Adrenal gland (tissue), 9 donors: ENCODE measurements at regions not wholly inside any gene's neighbourhood (a gene's known extent, or its start where the extent isn't known, plus 50 kb on each side); places are given as distances from the start of the nearest gene placed in this dataset.

ENCODE experiments used
- DNase-seq, 7 donors: peaks; one replicate each; pipeline ENCODE4 v3.0.0-alpha.2; 2019 to 2020
- H3K27ac ChIP-seq, 5 donors: fragments of 200-600 bp; sonication (generic) in 4 of 5; 1 replicate in 3 of 5; 2 replicates in 2 of 5; pipeline versions ENCODE4 v1.5.1 to v1.8.0; 2016 to 2020; ENCODE audit warnings: mild to moderate bottlenecking in 1 of 5
- H3K27me3 ChIP-seq: fragments of 200-600 bp; 2 replicates; pipeline ENCODE4 v1.8.0; 2021
- H3K36me3 ChIP-seq, 2 donors: fragments of 200-600 bp; replicated peaks in 1 of 2; 1 replicate in 1 of 2; 2 replicates in 1 of 2; pipeline versions ENCODE4 v1.5.1 to v1.8.0; 2018 to 2022
- H3K4me1 ChIP-seq, 2 donors: fragments of 200-600 bp; replicated peaks in 1 of 2; 1 replicate in 1 of 2; 2 replicates in 1 of 2; pipeline versions ENCODE4 v1.5.1 to v1.8.0; 2018 to 2021
- H3K4me3 ChIP-seq, 4 donors: fragments of 200-600 bp; sonication (generic) in 3 of 4; one replicate each; pipeline ENCODE4 v1.5.1; 2016 to 2018
- H3K9me3 ChIP-seq, 3 donors: fragments of 200-600 bp; sonication (generic) in 1 of 3; replicated peaks in 1 of 3; 1 replicate in 2 of 3; 2 replicates in 1 of 3; pipeline versions ENCODE4 v1.5.1 to v1.8.0; 2016 to 2021
- CTCF ChIP-seq, 6 experiments: fragments of 450-650 bp in 4 of 6; fragments of 200-600 bp in 2 of 6; sonication (generic) in 1 of 6; IDR thresholded peaks; 1 replicate in 5 of 6; 2 replicates in 1 of 6; pipeline versions ENCODE4 v1.5.1 to v1.8.0; 2016 to 2021; ENCODE audit warnings: antibody characterized with exemption in 6 of 6, mild to moderate bottlenecking in 2 of 6, moderate library complexity in 1 of 6
- POLR2A ChIP-seq, 2 donors: fragments of 450-650 bp; IDR thresholded peaks; one replicate each; pipeline ENCODE4 v1.6.1; 2017; ENCODE audit warnings: antibody characterized with exemption in 2 of 2, mild to moderate bottlenecking in 2 of 2, moderate library complexity in 1 of 2
- WGBS, 4 donors: extraction: QIAGEN DNeasy Blood & Tissue Kit in 2 of 4; methylation state at CpG; one replicate each; pipeline versions ENCODE4 v1.1.5 to v1.1.7; 2013 to 2017; 5-methylcytosine and 5-hydroxymethylcytosine counted together
- intact Hi-C, 2 donors: fragments of 100-400 bp; cut with DNase I; formaldehyde crosslinking; loops; one replicate each; pipeline versions ENCODE4 v1.14.1 to v1.15.0; 2022 to 2023
- small RNA-seq, 2 donors: library from RNA; depleted of rRNA; stranded (forward); fragments of <200 nt; gene quantifications; one replicate each; pipeline ENCODE3, GENCODE V24; 2016
- donor health status: healthy with polysubstance abuse.
- donor health status: Bipolar disorder and iron deficiency.
- donor health status: DM: yes; HTN: yes; CAD: no.
- donor health status: DM: no; HTN: no; CAD: no.
- donor health status: DM: no; HTN: no; CAD: no.

DNA sequence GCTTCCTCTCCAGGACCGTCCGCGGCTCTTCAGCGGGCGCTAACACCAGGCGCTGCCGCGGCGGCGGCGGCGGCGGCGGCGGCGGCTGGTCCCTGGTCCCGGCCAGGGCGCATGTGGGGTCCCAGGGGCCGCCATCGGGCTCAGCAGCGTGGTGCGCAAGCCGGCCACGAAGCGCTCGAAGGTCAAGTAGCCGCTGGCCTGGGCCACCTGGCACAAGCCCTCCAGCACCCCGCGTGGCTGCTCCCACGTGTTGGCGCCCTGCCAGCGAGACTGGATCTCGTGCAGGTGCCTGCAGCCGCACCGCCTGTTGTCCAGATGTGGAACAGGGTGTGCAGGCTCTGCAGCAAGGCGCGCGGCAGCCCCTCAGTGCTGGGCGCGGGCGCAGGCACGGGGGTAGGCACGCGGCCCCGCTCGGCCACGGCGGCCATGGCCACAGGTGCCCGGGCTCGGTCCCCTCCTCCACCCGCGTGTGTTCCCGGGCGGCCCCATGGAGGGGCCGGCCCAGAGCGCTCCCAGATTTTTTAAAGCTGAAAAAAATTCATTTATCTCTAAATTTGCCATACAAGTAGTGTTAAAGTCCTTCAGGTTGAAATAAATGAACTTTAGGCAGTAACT lies 884.2 kb upstream of the ZNF722 start:
- H3K4me3 ChIP-seq = no peak overlapping the region

More for the DNA sequence above, 884.2 kb upstream of the ZNF722 start:
- H3K36me3 ChIP-seq = no peaks in the 10 kb centered on the region
- DNase-seq = no peak
- WGBS, 4 donors = 61 to 79% (median 70%) methylated on average over 29 to 56 of the region's 56 CpGs
- no peaks in the 10 kb centered on the region for H3K9me3 ChIP-seq
- H3K4me1 ChIP-seq = no peaks in the 10 kb centered on the region
- H3K27ac ChIP-seq = no peak overlapping the region
- no peaks in the 10 kb centered on the region for H3K27me3 ChIP-seq
- intact Hi-C loops = no loop called here
- TF ChIP-seq POLR2A (IDR thresholded peaks at IDR 0.05) (no peak), CTCF (IDR thresholded peaks at IDR 0.05) (no peak)

Small RNAs in the stretch of these regions (small RNA-seq; reads per million reads assigned to genes)
- 0 reads per million in 2 donors for gene RNU6-417P
